Hematopoietic multipotent progenitor cell treated with erythropoietin and hydrocortisone succinate and interleukin-3 and kit ligand, for 4 days (in vitro differentiated cells): ENCODE measurements at regions not wholly inside any gene's neighbourhood (a gene's known extent, or its start where the extent isn't known, plus 50 kb on each side); places are given as distances from the start of the nearest gene placed in this dataset.
A peak's percentile ranks its signal among the peaks of the same experiment; 100 is the strongest.
"Not testable (repeated sequence)": the region's sequence is repeated elsewhere in the genome, so short reads cannot be mapped to it uniquely, and the experiment has no call there.

Experiments used
- DNase-seq: peaks from one replicate; pipeline ENCODE4 v3.0.0-alpha.2; 2015

- no peak for DNase-seq
These were observed 89.0 kb upstream of the STOX2 start for GRCh38 chr4:183816077-183816476.

- DNase-seq = no peak
These were observed 88.1 kb upstream of the STOX2 start for GRCh38 chr4:183816882-183817509.

GRCh38 chr4:183818591-183818990, 86.5 kb upstream of the STOX2 start:
- DNase-seq = not testable (repeated sequence)

- no peak for DNase-seq
These were observed 83.8 kb upstream of the STOX2 start for GRCh38 chr4:183821076-183821853.

- DNase-seq = no peak
These were observed 81.7 kb upstream of the STOX2 start for GRCh38 chr4:183823434-183823833.

- no peak for DNase-seq
These were observed 79.8 kb upstream of the STOX2 start for GRCh38 chr4:183825346-183825745.

- DNase-seq = no peak
These were observed 78.6 kb upstream of the STOX2 start for GRCh38 chr4:183826461-183826860.

GRCh38 chr4:183828125-183828524, 77.0 kb upstream of the STOX2 start:
- no peak for DNase-seq

- no peak for DNase-seq
These were observed 76.3 kb upstream of the STOX2 start for GRCh38 chr4:183828839-183829238.

- peak; percentile 18 for DNase-seq
These were observed 74.6 kb upstream of the STOX2 start for GRCh38 chr4:183830438-183830985.

- peak; percentile 27 for DNase-seq
These were observed 74.1 kb upstream of the STOX2 start for GRCh38 chr4:183831026-183831446.

GRCh38 chr4:183831683-183832082, 73.4 kb upstream of the STOX2 start:
- peak; percentile 58 for DNase-seq

- peak; percentile 54 for DNase-seq
These were observed 72.2 kb upstream of the STOX2 start for GRCh38 chr4:183832776-183833450.

GRCh38 chr4:183834252-183834651, 70.9 kb upstream of the STOX2 start:
- DNase-seq = no peak

GRCh38 chr4:183837222-183837621, 67.9 kb upstream of the STOX2 start:
- DNase-seq = no peak

GRCh38 chr4:183838987-183839712, 66.0 kb upstream of the STOX2 start:
- peak; percentile 42 for DNase-seq

GRCh38 chr4:183840311-183840710, 64.8 kb upstream of the STOX2 start:
- peak; percentile 90 for DNase-seq

GRCh38 chr4:183841001-183841400, 64.1 kb upstream of the STOX2 start:
- no peak for DNase-seq

- DNase-seq = no peak
These were observed 63.0 kb upstream of the STOX2 start for GRCh38 chr4:183842129-183842528.

GRCh38 chr4:183843248-183843671, 61.8 kb upstream of the STOX2 start:
- no peak for DNase-seq

GRCh38 chr4:183846951-183847350, 58.2 kb upstream of the STOX2 start:
- DNase-seq = no peak

- no peak for DNase-seq
These were observed 56.3 kb upstream of the STOX2 start for GRCh38 chr4:183848805-183849204.
